ENCODE measurements at regions not wholly inside any gene's neighbourhood (a gene's known extent, or its start where the extent isn't known, plus 50 kb on each side); places are given as distances from the start of the nearest gene placed in this dataset.
"Not testable (repeated sequence)": the region's sequence is repeated elsewhere in the genome, so short reads cannot be mapped to it uniquely, and the experiment has no call there.

- not testable (repeated sequence) for DNase-seq
Observed at GRCh38 chr13:109702030-109702597, 84.3 kb downstream of the IRS2 start.

GRCh38 chr13:109700176-109700575 is 86.2 kb downstream of the IRS2 start:
- DNase-seq = peak; percentile 59

GRCh38 chr13:109699628-109700071 is 86.7 kb downstream of the IRS2 start:
- no peak for DNase-seq

GRCh38 chr13:109698779-109699178 is 87.6 kb downstream of the IRS2 start:
- DNase-seq = no peak

GRCh38 chr13:109697936-109698335 is 88.4 kb downstream of the IRS2 start:
- DNase-seq = no peak

- DNase-seq = no peak
Observed at GRCh38 chr13:109695402-109696190, 90.8 kb downstream of the IRS2 start.

GRCh38 chr13:109694972-109695371 is 91.4 kb downstream of the IRS2 start:
- DNase-seq = no peak

GRCh38 chr13:109693213-109693612 is 93.2 kb downstream of the IRS2 start:
- no peak for DNase-seq

- DNase-seq = no peak
Observed at GRCh38 chr13:109691689-109692088, 94.7 kb downstream of the IRS2 start.

GRCh38 chr13:109687559-109688448 is 98.6 kb downstream of the IRS2 start:
- DNase-seq = no peak

GRCh38 chr13:109685203-109685602 is 101.2 kb downstream of the IRS2 start:
- DNase-seq = no peak

- DNase-seq = peak; percentile 23
Observed at GRCh38 chr13:109684824-109685202, 101.6 kb downstream of the IRS2 start.

- no peak for DNase-seq
Observed at GRCh38 chr13:109684084-109684823, 102.1 kb downstream of the IRS2 start.

- no peak for DNase-seq
Observed at GRCh38 chr13:109682534-109683244, 103.7 kb downstream of the IRS2 start.

GRCh38 chr13:109680930-109681329 is 105.5 kb downstream of the IRS2 start:
- no peak for DNase-seq

- no peak for DNase-seq
Observed at GRCh38 chr13:109680288-109680687, 106.1 kb downstream of the IRS2 start.

- DNase-seq = no peak
Observed at GRCh38 chr13:109678459-109678858, 107.9 kb downstream of the IRS2 start.

- DNase-seq = no peak
Observed at GRCh38 chr13:109677206-109677605, 109.2 kb downstream of the IRS2 start.

GRCh38 chr13:109673477-109673876 is 112.9 kb downstream of the IRS2 start:
- no peak for DNase-seq

- no peak for DNase-seq
Observed at GRCh38 chr13:109672545-109672944, 113.8 kb downstream of the IRS2 start.

- DNase-seq = no peak
Observed at GRCh38 chr13:109671919-109672318, 114.5 kb downstream of the IRS2 start.

GRCh38 chr13:109670776-109671175 is 115.6 kb downstream of the IRS2 start:
- no peak for DNase-seq
